ENCODE measurements at regions not wholly inside any gene's neighbourhood (a gene's known extent, or its start where the extent isn't known, plus 50 kb on each side); places are given as distances from the start of the nearest gene placed in this dataset.

DNA sequence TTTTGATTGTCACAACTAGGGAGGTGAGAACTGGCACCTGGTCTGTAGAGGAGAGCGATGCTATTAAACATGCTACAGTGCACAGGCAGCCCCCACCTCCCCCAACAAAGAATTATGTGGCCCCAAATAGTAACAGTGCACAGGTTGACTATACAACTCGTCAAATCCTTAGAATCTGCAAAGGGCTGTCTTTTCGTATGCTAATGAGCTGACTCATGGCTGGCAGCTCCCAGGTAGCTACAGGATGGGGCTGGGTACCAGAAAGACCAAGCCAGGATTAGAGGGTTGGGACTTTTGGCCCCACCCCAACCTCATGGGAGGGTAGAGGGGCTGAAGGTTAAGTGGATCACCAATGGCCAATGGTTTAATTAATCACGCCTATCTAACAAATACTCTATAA, 104.7 kb upstream of the SORBS2 start:
- no peak for DNase-seq
- H3K4me1 Mint-ChIP-seq (ENCODE audit: low read depth), result no peaks in the 10 kb centered on the region
- POLR2A ChIA-PET, result no interaction called here
- H3K36me3 Mint-ChIP-seq, result no peaks in the 10 kb centered on the region
- intact Hi-C loops (cut with micrococcal nuclease), result no loop called here
- H3K4me3 Mint-ChIP-seq, result no peak overlapping the region
- no peak overlapping the region for H3K27ac Mint-ChIP-seq
- H3K27me3 Mint-ChIP-seq, result peaks cover 3% of the 10 kb centered on the region
- CTCF ChIA-PET, result no interaction called here
- H3K9me3 Mint-ChIP-seq, result no peaks in the 10 kb centered on the region

GRCh38 chr4:185919107-185919506, 107.1 kb upstream of the SORBS2 start:
- Mint-ChIP-seq H3K4me3 (no peak overlapping the region), H3K27me3 (peaks cover 5% of the 10 kb centered on the region), H3K36me3 (no peaks in the 10 kb centered on the region), H3K9me3 (no peaks in the 10 kb centered on the region), H3K27ac (no peak overlapping the region), H3K4me1 (ENCODE audit: low read depth) (no peaks in the 10 kb centered on the region)
- intact Hi-C loops (cut with micrococcal nuclease), result no loop called here
- no peak for DNase-seq
- CTCF ChIA-PET, result no interaction called here
- POLR2A ChIA-PET, result no interaction called here

DNA sequence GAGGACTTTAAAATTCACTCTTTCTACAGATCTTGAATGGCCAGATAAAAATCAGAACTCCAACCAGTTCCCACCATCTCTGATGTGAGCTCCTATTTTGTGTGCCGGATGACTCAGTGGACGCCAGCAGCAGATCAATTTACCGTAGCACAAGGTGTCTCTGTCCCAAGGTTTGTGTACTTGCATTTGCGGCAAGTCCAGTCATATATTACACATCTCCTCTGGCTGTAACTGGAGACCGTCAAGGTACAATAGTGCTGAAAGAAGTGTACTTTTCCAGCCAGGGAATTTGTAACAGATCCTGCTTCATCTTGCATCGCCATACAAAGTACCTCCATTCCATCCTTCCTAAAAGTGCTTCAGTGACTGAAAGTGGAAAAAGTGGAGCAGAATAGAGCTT, 108.2 kb upstream of the SORBS2 start:
- no peaks in the 10 kb centered on the region for H3K4me1 Mint-ChIP-seq (ENCODE audit: low read depth)
- H3K4me3 Mint-ChIP-seq, result no peak overlapping the region
- H3K27me3 Mint-ChIP-seq, result peaks cover 5% of the 10 kb centered on the region
- no peaks in the 10 kb centered on the region for H3K9me3 Mint-ChIP-seq
- ChIA-PET CTCF (no interaction called here), POLR2A (no interaction called here)
- H3K27ac Mint-ChIP-seq, result no peak overlapping the region
- DNase-seq, result no peak
- no peaks in the 10 kb centered on the region for H3K36me3 Mint-ChIP-seq
- intact Hi-C loops (cut with micrococcal nuclease), result no loop called here

GRCh38 chr4:185920691-185921260, 108.8 kb upstream of the SORBS2 start:
- ChIA-PET CTCF (no interaction called here), POLR2A (no interaction called here)
- Mint-ChIP-seq H3K27me3 (peaks cover 3% of the 10 kb centered on the region), H3K36me3 (no peaks in the 10 kb centered on the region), H3K4me3 (no peak overlapping the region), H3K27ac (no peak overlapping the region), H3K4me1 (ENCODE audit: low read depth) (no peaks in the 10 kb centered on the region), H3K9me3 (no peaks in the 10 kb centered on the region)
- no peak for DNase-seq
- intact Hi-C loops (cut with micrococcal nuclease), result no loop called here

DNA sequence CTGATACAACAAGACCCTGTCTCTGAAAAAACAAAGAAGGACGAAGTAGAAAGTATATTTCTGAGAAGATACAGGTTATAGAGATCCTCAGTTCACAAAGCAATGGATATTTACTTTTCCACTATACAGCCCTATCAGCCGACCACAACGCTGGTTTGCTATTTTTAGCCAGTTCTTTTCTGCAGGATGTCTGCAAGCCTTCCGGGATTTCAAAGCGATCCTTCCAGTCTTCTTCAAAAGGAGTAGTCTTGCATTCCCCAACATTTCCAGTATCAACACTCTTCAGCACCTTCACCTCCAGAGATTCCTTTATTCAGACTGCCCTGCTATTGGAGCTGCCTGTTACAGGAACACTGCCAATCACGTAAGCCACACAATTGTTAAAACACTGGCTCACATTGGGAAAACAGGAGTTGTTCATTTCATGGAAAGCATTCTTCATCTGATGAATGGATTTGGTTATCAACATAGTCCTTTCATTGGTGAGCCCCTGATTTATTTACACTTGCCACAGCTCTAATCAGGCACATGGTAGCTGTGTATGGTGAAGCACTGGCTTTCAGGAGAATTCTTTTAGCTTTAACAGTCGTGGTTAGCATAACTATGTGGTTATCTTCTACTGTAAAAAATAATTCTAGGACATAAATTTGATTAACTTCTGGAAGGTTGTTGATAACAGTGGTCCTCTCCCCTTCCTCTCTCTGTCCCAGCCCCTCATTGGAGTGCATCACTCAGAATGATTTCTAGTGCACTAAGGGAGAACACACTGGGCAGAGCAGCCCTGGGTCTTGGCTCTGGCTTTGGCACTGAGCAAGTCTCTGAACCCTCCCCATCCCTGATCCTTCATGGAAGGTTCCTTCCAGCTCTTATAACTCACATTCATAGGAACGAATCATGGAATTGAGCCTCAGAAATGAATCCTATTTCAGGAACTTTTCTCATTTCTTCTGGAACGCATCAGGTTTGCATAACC, 109.9 kb upstream of the SORBS2 start:
- no peak overlapping the region for H3K27ac Mint-ChIP-seq
- no peak for DNase-seq
- ChIA-PET CTCF (no interaction called here), POLR2A (no interaction called here)
- no peaks in the 10 kb centered on the region for H3K36me3 Mint-ChIP-seq
- H3K27me3 Mint-ChIP-seq, result peaks cover 4% of the 10 kb centered on the region
- H3K9me3 Mint-ChIP-seq, result no peaks in the 10 kb centered on the region
- no peaks in the 10 kb centered on the region for H3K4me1 Mint-ChIP-seq (ENCODE audit: low read depth)
- intact Hi-C loops (cut with micrococcal nuclease), result no loop called here
- H3K4me3 Mint-ChIP-seq, result no peak overlapping the region

DNA sequence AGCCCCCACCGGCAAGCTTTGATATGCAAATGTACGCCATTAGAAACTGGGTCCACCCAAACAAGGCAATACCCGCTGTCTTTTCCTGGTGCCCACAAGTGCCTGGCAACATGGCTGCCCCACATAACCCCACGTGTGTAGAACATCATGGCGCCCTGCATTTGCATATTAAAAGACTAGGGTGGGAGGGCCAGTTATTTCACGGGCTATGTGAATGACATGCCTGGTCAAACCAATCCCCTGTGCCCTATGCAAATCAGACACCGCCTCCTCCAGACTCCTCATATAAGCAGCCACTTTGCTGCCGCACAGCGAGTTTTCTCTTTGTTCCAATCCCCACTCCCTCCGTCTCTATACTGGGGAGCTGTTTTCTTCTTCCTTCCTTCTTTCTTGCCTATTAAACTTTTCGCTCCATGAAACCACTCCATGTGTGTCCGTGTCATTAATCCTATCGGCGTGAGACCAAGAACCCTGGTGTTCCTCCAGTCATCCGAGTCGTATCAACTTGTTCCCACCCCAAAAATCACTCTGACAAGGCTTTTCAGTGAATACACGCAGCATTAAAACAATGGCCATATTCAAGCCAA, 112.6 kb upstream of the SORBS2 start:
- intact Hi-C loops (cut with micrococcal nuclease), result no loop called here
- no peak for DNase-seq
- CTCF ChIA-PET, result no interaction called here
- no peak overlapping the region for H3K27ac Mint-ChIP-seq
- H3K36me3 Mint-ChIP-seq, result no peaks in the 10 kb centered on the region
- no peaks in the 10 kb centered on the region for H3K4me1 Mint-ChIP-seq (ENCODE audit: low read depth)
- POLR2A ChIA-PET, result no interaction called here
- H3K9me3 Mint-ChIP-seq, result no peaks in the 10 kb centered on the region
- peaks cover 4% of the 10 kb centered on the region for H3K27me3 Mint-ChIP-seq
- no peak overlapping the region for H3K4me3 Mint-ChIP-seq

DNA sequence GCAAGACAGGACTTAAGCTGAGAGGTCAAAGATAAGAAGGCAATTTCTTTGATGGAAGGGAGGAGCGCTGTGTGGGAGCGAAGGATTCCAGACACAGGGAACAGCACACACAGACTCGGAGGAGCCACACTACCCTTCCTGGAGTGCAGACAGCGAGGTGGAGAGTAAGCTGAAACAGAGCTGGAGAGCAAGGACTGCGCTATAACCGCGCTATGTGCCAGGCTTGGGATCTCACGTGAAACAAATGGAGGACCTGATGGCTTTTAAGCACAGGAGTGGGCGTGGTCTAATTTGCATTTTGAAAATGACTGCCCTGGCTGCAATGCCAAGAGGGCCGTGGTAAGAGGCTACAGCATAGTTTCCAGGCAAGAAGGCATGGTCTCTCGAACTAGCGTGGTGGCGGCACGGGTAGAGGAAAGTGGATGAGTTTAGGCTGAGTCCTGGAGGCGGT, 113.9 kb upstream of the SORBS2 start:
- no peak overlapping the region for H3K4me3 Mint-ChIP-seq
- ChIA-PET POLR2A (no interaction called here), CTCF (no interaction called here)
- intact Hi-C loops (cut with micrococcal nuclease), result no loop called here
- no peak overlapping the region for H3K27ac Mint-ChIP-seq
- no peaks in the 10 kb centered on the region for H3K36me3 Mint-ChIP-seq
- no peaks in the 10 kb centered on the region for H3K4me1 Mint-ChIP-seq (ENCODE audit: low read depth)
- no peak for DNase-seq
- peaks cover 4% of the 10 kb centered on the region for H3K27me3 Mint-ChIP-seq
- H3K9me3 Mint-ChIP-seq, result no peaks in the 10 kb centered on the region

DNA sequence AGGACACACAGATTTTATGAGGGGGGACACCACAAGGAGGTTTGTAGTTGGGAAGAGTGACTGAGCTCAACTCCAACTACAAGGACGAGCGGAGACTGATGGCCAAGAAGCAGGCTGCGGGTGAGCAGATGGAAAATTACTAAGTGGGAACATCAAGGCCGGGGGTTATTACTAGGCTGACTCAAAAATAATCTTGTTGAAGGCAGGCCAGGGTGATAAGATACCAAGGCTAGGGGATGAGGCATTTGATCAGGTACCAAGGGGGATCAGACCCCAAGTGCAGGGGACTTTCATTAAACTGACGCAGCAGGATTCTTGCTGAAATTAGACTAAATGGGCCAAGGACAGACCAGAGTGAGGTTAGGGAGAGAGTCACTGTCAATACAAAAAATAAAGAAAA, 119.4 kb upstream of the SORBS2 start:
- intact Hi-C loops (cut with micrococcal nuclease), result no loop called here
- POLR2A ChIA-PET, result no interaction called here
- CTCF ChIA-PET, result no interaction called here
- no peaks in the 10 kb centered on the region for H3K9me3 Mint-ChIP-seq
- H3K4me1 Mint-ChIP-seq (ENCODE audit: low read depth), result no peaks in the 10 kb centered on the region
- DNase-seq, result no peak
- H3K36me3 Mint-ChIP-seq, result no peaks in the 10 kb centered on the region
- no peak overlapping the region for H3K27ac Mint-ChIP-seq
- no peak overlapping the region for H3K4me3 Mint-ChIP-seq
- no peaks in the 10 kb centered on the region for H3K27me3 Mint-ChIP-seq

DNA sequence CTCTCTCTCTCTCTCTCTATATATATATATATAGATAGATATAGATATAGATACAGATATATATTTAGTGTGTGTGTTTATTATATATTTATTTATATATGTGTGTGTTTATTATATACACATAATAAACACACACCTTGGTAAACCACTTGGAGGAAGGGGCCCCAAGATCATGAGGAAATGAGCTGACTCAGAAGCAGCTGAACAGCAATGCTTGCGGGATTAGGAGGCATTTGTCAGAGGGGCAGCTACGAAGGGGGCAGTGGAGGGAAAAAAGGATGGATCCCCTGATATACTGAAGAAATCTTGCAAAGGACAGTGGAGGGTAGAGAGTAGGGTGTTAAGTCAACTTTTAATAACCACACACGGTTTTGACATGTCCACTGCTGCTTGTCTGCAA, 120.0 kb upstream of the SORBS2 start:
- H3K4me3 Mint-ChIP-seq, result no peak overlapping the region
- peaks cover under 1% of the 10 kb centered on the region for H3K27me3 Mint-ChIP-seq
- no peaks in the 10 kb centered on the region for H3K9me3 Mint-ChIP-seq
- intact Hi-C loops (cut with micrococcal nuclease), result no loop called here
- H3K27ac Mint-ChIP-seq, result no peak overlapping the region
- no peaks in the 10 kb centered on the region for H3K4me1 Mint-ChIP-seq (ENCODE audit: low read depth)
- ChIA-PET POLR2A (no interaction called here), CTCF (no interaction called here)
- H3K36me3 Mint-ChIP-seq, result no peaks in the 10 kb centered on the region
- no peak for DNase-seq

- no peaks in the 10 kb centered on the region for H3K9me3 Mint-ChIP-seq
- DNase-seq, result no peak
- H3K27ac Mint-ChIP-seq, result no peak overlapping the region
- H3K36me3 Mint-ChIP-seq, result no peaks in the 10 kb centered on the region
- CTCF ChIA-PET, result no interaction called here
- no peak overlapping the region for H3K4me3 Mint-ChIP-seq
- H3K4me1 Mint-ChIP-seq (ENCODE audit: low read depth), result no peaks in the 10 kb centered on the region
- intact Hi-C loops (cut with micrococcal nuclease), result no loop called here
- POLR2A ChIA-PET, result no interaction called here
- H3K27me3 Mint-ChIP-seq, result peaks cover 2% of the 10 kb centered on the region
These were observed 120.5 kb upstream of the SORBS2 start for GRCh38 chr4:185932491-185932890.

GRCh38 chr4:185933078-185933581, 121.1 kb upstream of the SORBS2 start:
- CTCF ChIA-PET, result no interaction called here
- intact Hi-C loops (cut with micrococcal nuclease), result no loop called here
- Mint-ChIP-seq H3K27ac (no peak overlapping the region), H3K9me3 (no peaks in the 10 kb centered on the region), H3K36me3 (no peaks in the 10 kb centered on the region), H3K4me3 (no peak overlapping the region), H3K27me3 (peaks cover 2% of the 10 kb centered on the region), H3K4me1 (ENCODE audit: low read depth) (no peaks in the 10 kb centered on the region)
- no peak for DNase-seq
- POLR2A ChIA-PET, result no interaction called here

GRCh38 chr4:185936650-185937376, 124.8 kb upstream of the SORBS2 start:
- Mint-ChIP-seq H3K4me1 (ENCODE audit: low read depth) (no peaks in the 10 kb centered on the region), H3K27ac (no peak overlapping the region), H3K9me3 (no peaks in the 10 kb centered on the region), H3K36me3 (no peaks in the 10 kb centered on the region), H3K27me3 (peaks cover 4% of the 10 kb centered on the region), H3K4me3 (no peak overlapping the region)
- CTCF ChIA-PET, result no interaction called here
- POLR2A ChIA-PET, result no interaction called here
- no peak for DNase-seq
- intact Hi-C loops (cut with micrococcal nuclease), result no loop called here
